22Rv1 (cell line): ENCODE measurements at regions not wholly inside any gene's neighbourhood (a gene's known extent, or its start where the extent isn't known, plus 50 kb on each side); places are given as distances from the start of the nearest gene placed in this dataset.

Source experiments
- H3K27ac ChIP-seq: fragments of 450-650 bp; 2 replicates; pipeline ENCODE4 v1.5.1; 2017
- CTCF ChIP-seq: fragments of 450-650 bp; IDR thresholded peaks from 2 replicates; pipeline ENCODE4 v1.5.1; 2017; ENCODE audit warnings: mild to moderate bottlenecking
- ZFX ChIP-seq: fragments of 450-650 bp; IDR thresholded peaks from 2 replicates; pipeline ENCODE4 v1.6.1; 2017; ENCODE audit warnings: antibody characterized with exemption, borderline replicate concordance

DNA sequence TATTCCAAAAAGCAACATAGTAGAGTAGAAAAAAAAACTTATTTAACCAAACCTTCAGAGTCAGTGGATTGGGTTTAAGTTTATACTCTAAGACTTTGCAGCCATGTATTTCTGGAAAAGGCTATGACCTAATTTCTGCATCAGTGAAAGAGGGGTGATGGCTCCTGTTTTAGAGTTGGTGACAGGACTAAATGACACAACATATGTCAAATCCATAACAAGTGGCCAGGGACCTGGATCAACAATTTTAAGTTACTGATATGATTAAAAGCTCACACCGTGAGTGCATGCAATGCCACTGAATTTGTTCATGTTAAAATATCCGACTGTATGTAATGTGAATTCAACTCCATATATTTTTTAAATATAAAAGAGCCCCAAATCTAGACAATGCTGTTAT is 390.6 kb downstream of the TNS3 start:
- TF ChIP-seq ZFX (no peak), CTCF (no peak)
- H3K27ac ChIP-seq = no peak overlapping the region

DNA sequence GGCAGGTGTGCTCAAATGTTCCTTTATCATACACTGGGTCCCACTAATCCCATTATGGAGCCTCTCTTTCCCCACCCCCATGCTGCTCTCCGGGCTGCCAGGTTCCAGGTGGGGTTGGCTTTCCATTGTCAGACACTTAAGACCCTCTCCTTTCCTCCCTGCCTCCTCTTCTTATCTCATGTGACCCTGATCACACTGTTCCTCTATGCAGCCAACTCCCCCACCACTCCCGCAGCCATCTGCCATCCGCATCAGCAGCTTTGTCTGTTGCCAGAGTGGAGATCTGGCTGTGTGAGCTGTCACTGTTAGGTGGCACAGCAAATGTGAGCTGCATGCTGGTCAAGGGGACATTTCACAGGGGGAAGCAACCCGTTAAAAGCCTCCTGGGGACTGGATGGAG is 391.4 kb downstream of the TNS3 start:
- H3K27ac ChIP-seq = no peak overlapping the region
- TF ChIP-seq ZFX = no peak
- TF ChIP-seq CTCF = no peak

GRCh38 chr7:47188653-47189315 is 393.1 kb downstream of the TNS3 start:
- TF ChIP-seq CTCF (no peak), ZFX (no peak)
- no peak overlapping the region for H3K27ac ChIP-seq

GRCh38 chr7:47188136-47188535 is 393.8 kb downstream of the TNS3 start:
- H3K27ac ChIP-seq = no peak overlapping the region
- TF ChIP-seq CTCF (no peak), ZFX (no peak)

- H3K27ac ChIP-seq = no peak overlapping the region
- no peak for TF ChIP-seq ZFX
- no peak for TF ChIP-seq CTCF
These were observed 395.6 kb downstream of the TNS3 start for GRCh38 chr7:47186316-47186715.

GRCh38 chr7:47185839-47186238 is 396.1 kb downstream of the TNS3 start:
- no peak overlapping the region for H3K27ac ChIP-seq
- TF ChIP-seq ZFX (no peak), CTCF (no peak)

GRCh38 chr7:47185170-47185569 is 396.7 kb downstream of the TNS3 start:
- no peak overlapping the region for H3K27ac ChIP-seq

More at GRCh38 chr7:47185170-47185569, 396.7 kb downstream of the TNS3 start:
- no peak for TF ChIP-seq CTCF
- no peak for TF ChIP-seq ZFX
